ENCODE measurements at regions not wholly inside any gene's neighbourhood (a gene's known extent, or its start where the extent isn't known, plus 50 kb on each side); places are given as distances from the start of the nearest gene placed in this dataset.

DNA sequence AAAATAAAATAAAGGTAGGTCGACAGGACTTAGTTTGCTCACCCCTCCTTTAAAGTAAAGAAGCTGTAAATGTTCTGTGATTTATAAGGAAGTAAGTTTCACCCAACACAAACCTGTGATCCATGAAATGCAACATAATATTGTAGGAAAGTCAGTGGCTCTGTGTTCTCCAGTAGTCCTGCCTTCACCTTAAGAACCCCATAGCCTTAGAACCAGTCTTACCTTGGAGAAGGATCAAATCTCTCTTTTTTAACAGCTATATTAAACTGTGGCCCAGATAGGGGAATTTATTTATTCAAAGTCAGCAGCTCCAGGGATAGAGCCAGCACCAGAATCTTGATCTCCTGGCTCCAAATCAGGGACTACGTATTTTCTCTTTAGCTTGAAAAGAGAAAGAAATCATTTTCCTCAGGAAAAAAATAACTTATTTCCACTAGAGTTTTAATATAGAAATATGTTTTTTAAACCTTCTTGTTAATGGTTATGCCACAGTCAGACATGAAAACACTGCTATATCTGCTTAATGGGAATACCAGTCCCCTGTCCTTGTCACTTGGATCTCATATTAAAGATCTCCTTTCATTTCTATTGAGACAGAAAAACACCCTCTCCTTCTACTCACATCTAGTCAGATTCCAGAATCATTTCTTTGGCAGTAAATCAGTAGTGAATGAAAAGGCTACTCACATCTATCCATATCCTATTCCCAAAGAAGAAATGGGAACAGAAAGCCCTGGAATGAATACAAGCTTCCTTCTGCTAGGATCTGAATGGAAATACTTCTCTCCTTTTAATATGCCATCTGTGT is 269.2 kb upstream of the TNC start:
- Histone ChIP-seq H3K36me3 (ENCODE audit: control insufficient read depth, insufficient read depth, low read length) (no peaks in the 10 kb centered on the region), H3K4me3 (ENCODE audit: low read length) (no peak overlapping the region), H3K27me3 (ENCODE audit: control insufficient read depth, insufficient read depth, low read length) (no peaks in the 10 kb centered on the region), H3K27ac (ENCODE audit: low read length) (no peak overlapping the region), H3K4me1 (ENCODE audit: control insufficient read depth, insufficient read depth, low read length) (no peaks in the 10 kb centered on the region), H3K9me3 (ENCODE audit: control insufficient read depth, insufficient read depth, low read length) (peaks cover 6% of the 10 kb centered on the region)
- intact Hi-C loops (cut with micrococcal nuclease) = no loop called here
- Mint-ChIP-seq H3K27me3 (ENCODE audit: low read depth in 2 of 2) (no peaks in the 10 kb centered on the region), H3K4me1 (no peaks in the 10 kb centered on the region), H3K9me3 (peaks cover 2 to 6% of the 10 kb centered on the region in 2 donors), H3K4me3 (no peak overlapping the region), H3K27ac (no peak overlapping the region), H3K36me3 (no peaks in the 10 kb centered on the region)
- TF ChIP-seq, protein P1, sequence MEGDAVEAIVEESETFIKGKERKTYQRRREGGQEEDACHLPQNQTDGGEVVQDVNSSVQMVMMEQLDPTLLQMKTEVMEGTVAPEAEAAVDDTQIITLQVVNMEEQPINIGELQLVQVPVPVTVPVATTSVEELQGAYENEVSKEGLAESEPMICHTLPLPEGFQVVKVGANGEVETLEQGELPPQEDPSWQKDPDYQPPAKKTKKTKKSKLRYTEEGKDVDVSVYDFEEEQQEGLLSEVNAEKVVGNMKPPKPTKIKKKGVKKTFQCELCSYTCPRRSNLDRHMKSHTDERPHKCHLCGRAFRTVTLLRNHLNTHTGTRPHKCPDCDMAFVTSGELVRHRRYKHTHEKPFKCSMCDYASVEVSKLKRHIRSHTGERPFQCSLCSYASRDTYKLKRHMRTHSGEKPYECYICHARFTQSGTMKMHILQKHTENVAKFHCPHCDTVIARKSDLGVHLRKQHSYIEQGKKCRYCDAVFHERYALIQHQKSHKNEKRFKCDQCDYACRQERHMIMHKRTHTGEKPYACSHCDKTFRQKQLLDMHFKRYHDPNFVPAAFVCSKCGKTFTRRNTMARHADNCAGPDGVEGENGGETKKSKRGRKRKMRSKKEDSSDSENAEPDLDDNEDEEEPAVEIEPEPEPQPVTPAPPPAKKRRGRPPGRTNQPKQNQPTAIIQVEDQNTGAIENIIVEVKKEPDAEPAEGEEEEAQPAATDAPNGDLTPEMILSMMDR (IDR thresholded peaks at IDR 0.05) = no peak
- DNase-seq (no peak), ATAC-seq (no peak)
- no CpG with 5 or more reads among the region's 2 CpGs for WGBS (ENCODE audit: insufficient coverage)

DNA sequence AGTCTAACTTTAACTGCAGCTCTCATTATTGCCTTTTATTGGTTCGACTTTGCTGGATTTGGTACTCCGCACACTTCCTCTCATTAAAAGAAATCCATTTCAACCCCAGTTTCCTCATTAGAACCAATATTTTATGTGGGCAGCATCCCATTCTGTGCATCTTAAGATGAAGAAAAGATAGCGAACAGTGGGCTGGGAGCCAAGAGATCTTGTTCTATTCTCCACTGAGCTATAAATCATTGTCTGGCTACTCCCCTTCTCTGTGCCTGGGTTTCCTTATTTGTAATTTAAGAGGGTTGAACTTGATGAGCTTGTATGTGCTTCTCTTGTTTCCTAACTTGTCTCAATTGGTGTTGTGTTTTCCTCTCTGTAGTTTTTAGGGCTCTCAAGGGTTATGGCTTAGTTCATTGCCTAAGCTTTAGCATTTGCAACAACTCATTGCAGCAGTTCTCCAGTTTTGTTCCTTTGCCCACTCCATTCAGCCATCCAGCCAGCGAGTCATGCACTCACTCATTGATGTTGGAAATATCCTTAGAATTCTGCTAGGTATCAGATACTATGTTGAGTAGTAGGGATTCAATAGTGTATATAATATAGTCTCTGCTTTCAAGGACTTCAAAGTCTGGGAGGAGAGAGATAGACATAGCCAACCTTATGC is 273.3 kb upstream of the TNC start:
- H3K4me1 ChIP-seq (ENCODE audit: control insufficient read depth, insufficient read depth, low read length) = no peaks in the 10 kb centered on the region
- no peaks in the 10 kb centered on the region for H3K4me1 Mint-ChIP-seq
- no peak overlapping the region for H3K27ac ChIP-seq (ENCODE audit: low read length)
- DNase-seq (no peak), ATAC-seq (no peak)
- H3K4me3 Mint-ChIP-seq = no peak overlapping the region
- intact Hi-C loops (cut with micrococcal nuclease) = no loop called here
- H3K27me3 ChIP-seq (ENCODE audit: control insufficient read depth, insufficient read depth, low read length) = no peaks in the 10 kb centered on the region
- H3K36me3 ChIP-seq (ENCODE audit: control insufficient read depth, insufficient read depth, low read length) = no peaks in the 10 kb centered on the region
- H3K36me3 Mint-ChIP-seq = no peaks in the 10 kb centered on the region
- H3K9me3 Mint-ChIP-seq = peaks cover 2% of the 10 kb centered on the region in 2 donors
- no peaks in the 10 kb centered on the region for H3K27me3 Mint-ChIP-seq (ENCODE audit: low read depth in 2 of 2)
- no peak overlapping the region for H3K27ac Mint-ChIP-seq
- no peak overlapping the region for H3K4me3 ChIP-seq (ENCODE audit: low read length)
- TF ChIP-seq, protein P1 (IDR thresholded peaks at IDR 0.05) = no peak
- H3K9me3 ChIP-seq (ENCODE audit: control insufficient read depth, insufficient read depth, low read length) = no peaks in the 10 kb centered on the region
- WGBS (ENCODE audit: insufficient coverage) = 78% methylated on average over 3 of the region's 4 CpGs

- Mint-ChIP-seq H3K9me3 (peaks cover 2% of the 10 kb centered on the region in 2 donors), H3K4me3 (no peak overlapping the region), H3K27me3 (ENCODE audit: low read depth in 2 of 2) (no peaks in the 10 kb centered on the region), H3K4me1 (no peaks in the 10 kb centered on the region), H3K36me3 (no peaks in the 10 kb centered on the region), H3K27ac (no peak overlapping the region)
- ATAC-seq (no peak), DNase-seq (no peak)
- no peak overlapping the region for H3K27ac ChIP-seq (ENCODE audit: low read length)
- intact Hi-C loops (cut with micrococcal nuclease) = no loop called here
- no peaks in the 10 kb centered on the region for H3K9me3 ChIP-seq (ENCODE audit: control insufficient read depth, insufficient read depth, low read length)
- no peaks in the 10 kb centered on the region for H3K36me3 ChIP-seq (ENCODE audit: control insufficient read depth, insufficient read depth, low read length)
- H3K4me3 ChIP-seq (ENCODE audit: low read length) = no peak overlapping the region
- H3K4me1 ChIP-seq (ENCODE audit: control insufficient read depth, insufficient read depth, low read length) = no peaks in the 10 kb centered on the region
- no peaks in the 10 kb centered on the region for H3K27me3 ChIP-seq (ENCODE audit: control insufficient read depth, insufficient read depth, low read length)
- TF ChIP-seq, protein P1 (IDR thresholded peaks at IDR 0.05) = no peak
- 86% methylated on average over 7 of the region's 7 CpGs for WGBS (ENCODE audit: insufficient coverage)
Observed at GRCh38 chr9:115393976-115394775, 276.2 kb upstream of the TNC start.

All from natural killer cell (primary cell).